ENCODE measurements at regions not wholly inside any gene's neighbourhood (a gene's known extent, or its start where the extent isn't known, plus 50 kb on each side); places are given as distances from the start of the nearest gene placed in this dataset.
A peak's percentile ranks its signal among the peaks of the same experiment; 100 is the strongest.

DNA sequence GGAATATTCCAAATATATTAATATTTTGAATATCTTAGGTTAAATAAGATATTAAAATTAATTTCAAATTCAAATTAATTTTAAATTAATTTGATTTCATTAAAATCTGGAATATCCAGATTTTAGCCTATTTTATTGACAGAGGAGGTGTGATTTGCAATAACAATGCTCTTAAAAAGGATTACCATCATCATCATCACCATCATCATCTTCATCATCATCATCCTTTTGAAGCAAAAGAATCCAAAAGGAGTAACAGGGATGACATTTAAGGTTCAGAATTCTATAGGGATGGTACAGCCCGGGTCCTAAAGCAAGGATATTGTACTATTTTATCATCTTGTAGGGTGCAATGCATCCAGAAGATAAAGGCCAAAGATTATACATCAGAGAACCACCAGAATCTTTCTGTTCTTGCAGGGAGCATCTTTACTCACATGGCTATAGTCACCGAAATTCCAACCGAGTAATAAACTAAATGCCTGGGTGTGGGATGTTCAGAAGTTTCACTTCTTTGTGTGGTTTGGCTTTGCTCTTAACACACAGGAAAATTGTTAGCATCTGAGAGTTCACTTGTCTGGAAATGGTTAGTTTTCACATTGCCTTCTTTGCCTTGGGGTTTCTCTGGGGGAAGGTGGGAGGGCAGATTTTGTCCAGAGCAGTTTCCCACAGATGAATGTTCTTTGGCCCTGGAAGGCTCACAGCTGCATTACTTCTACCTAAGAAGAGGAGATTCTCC, 99.1 kb upstream of the ITGA6 start:
- no peaks in the 10 kb centered on the region for H3K9me3 ChIP-seq
- TF ChIP-seq POLR2A (IDR thresholded peaks at IDR 0.05) (no peak), EP300 (IDR thresholded peaks at IDR 0.05) (no peak), POLR2AphosphoS5 (IDR thresholded peaks at IDR 0.05) (no peak)
- TF ChIP-seq, protein P1, sequence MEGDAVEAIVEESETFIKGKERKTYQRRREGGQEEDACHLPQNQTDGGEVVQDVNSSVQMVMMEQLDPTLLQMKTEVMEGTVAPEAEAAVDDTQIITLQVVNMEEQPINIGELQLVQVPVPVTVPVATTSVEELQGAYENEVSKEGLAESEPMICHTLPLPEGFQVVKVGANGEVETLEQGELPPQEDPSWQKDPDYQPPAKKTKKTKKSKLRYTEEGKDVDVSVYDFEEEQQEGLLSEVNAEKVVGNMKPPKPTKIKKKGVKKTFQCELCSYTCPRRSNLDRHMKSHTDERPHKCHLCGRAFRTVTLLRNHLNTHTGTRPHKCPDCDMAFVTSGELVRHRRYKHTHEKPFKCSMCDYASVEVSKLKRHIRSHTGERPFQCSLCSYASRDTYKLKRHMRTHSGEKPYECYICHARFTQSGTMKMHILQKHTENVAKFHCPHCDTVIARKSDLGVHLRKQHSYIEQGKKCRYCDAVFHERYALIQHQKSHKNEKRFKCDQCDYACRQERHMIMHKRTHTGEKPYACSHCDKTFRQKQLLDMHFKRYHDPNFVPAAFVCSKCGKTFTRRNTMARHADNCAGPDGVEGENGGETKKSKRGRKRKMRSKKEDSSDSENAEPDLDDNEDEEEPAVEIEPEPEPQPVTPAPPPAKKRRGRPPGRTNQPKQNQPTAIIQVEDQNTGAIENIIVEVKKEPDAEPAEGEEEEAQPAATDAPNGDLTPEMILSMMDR (IDR thresholded peaks at IDR 0.05): no peak
- no peak overlapping the region for H3K4me3 ChIP-seq
- 77 to 78% methylated on average over 3 of the region's 3 CpGs for WGBS, 2 donors (ENCODE audit: low coverage in 1 of 2)
- ATAC-seq: no peak
- no peaks in the 10 kb centered on the region for H3K36me3 ChIP-seq
- no peaks in the 10 kb centered on the region for H3K27me3 ChIP-seq
- H3K27ac ChIP-seq: no peak overlapping the region
- H3K4me1 ChIP-seq: no peaks in the 10 kb centered on the region

DNA sequence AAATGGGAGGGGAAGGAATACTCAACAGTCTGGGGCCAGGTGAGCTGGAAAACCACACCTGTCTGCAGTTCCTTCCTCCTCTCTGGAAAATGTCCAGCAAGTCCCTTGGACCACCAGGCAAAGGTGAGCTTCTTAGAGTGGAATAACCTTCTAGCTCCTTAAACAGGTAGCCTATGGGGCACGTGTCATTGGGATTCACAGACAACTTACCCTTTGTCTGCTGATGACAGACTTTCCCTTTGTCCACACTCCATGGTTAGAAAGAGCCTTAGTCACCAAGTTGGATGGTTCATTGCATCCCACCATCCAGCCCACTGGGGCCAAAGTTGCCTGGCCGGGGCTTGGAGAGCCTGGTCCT, 98.0 kb upstream of the ITGA6 start:
- no peaks in the 10 kb centered on the region for H3K4me1 ChIP-seq
- peak overlapping the region in 2 of 4 donors; percentile 26 to 50 for H3K27ac ChIP-seq
- no peaks in the 10 kb centered on the region for H3K36me3 ChIP-seq
- H3K9me3 ChIP-seq: no peaks in the 10 kb centered on the region
- peak; percentile 4 for ATAC-seq
- TF ChIP-seq POLR2A (IDR thresholded peaks at IDR 0.05) (no peak), POLR2AphosphoS5 (IDR thresholded peaks at IDR 0.05) (no peak), EP300 (IDR thresholded peaks at IDR 0.05) (no peak)
- TF ChIP-seq, protein P1 (IDR thresholded peaks at IDR 0.05): no peak
- WGBS, 2 donors (ENCODE audit: low coverage in 1 of 2): 67 to 100% methylated on average over 1 of the region's 2 CpGs
- no peak overlapping the region for H3K4me3 ChIP-seq
- H3K27me3 ChIP-seq: no peaks in the 10 kb centered on the region

DNA sequence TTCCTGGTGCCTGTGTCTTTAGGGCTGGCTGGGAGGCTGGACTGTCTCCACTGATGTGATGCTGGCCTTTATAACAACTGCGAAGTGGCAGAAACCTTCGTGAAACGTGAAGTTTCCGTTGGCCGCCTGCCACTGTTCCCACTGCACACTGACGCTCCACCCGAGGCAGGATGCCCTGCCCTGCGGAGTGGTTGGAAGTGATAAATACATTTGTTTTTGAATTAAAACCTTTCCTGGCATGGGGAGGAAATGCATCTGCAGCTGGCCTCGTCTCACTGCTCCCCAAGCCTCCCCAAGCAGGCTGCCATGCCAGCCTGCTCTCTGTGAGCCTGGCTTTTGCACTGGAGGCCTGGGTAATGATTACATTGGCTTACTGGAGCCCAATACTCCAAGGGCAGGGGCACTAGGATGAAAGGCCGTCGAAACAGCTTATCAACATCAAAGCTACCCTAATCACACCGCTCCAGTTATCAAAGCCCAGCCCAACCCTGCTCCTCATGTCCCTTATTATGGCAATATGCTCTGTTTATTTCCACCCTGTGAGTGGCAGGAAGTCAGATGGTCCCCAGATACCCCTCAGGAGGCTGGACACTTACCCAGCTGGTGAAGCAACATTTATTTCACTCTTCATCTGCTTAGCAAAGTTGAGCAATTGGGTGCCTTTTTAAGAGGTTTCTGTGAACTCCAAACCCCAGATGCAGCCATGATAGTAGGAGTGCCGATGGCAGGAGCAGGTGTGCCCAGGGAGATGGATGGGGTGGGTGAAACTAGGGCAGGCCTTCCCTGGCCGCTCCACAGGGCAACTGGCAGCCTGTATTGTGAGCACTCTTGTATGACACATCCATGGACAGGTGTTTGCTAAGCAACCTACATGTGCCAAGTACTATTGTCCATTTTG, 97.4 kb upstream of the ITGA6 start:
- Histone ChIP-seq H3K27me3 (no peaks in the 10 kb centered on the region), H3K9me3 (no peaks in the 10 kb centered on the region), H3K27ac (peak overlapping the region in 3 of 4 donors; percentile 0 to 50 (median 26)), H3K4me1 (no peaks in the 10 kb centered on the region), H3K4me3 (no peak overlapping the region), H3K36me3 (no peaks in the 10 kb centered on the region)
- ATAC-seq: peak; percentile 74
- TF ChIP-seq POLR2AphosphoS5 (IDR thresholded peaks at IDR 0.05) (peak; percentile 11), POLR2A (IDR thresholded peaks at IDR 0.05) (no peak), EP300 (IDR thresholded peaks at IDR 0.05) (no peak)
- TF ChIP-seq, protein P1 (IDR thresholded peaks at IDR 0.05): no peak
- 22 to 50% methylated on average over 2 to 6 of the region's 14 CpGs for WGBS, 2 donors (ENCODE audit: low coverage in 1 of 2)

DNA sequence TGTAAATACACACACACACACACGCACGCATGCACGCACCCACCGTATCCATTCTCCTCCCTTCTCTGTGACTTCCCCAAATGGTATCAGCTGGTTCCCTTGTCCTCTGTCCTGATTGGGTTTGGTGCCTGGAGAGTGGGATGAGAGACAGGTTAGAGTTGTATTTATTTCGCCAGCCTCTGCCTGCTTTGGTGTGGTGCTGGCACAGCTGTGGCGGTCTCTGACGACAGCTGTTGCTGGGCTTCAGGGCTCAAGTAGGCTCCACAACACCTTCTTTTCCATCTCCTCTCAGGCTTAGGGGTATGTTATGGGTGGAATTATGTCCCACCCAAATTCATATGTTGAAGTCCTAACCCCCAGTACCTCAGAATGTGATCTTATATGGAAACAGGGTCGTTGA, 94.9 kb upstream of the ITGA6 start:
- TF ChIP-seq POLR2A (IDR thresholded peaks at IDR 0.05) (no peak), POLR2AphosphoS5 (IDR thresholded peaks at IDR 0.05) (no peak), EP300 (IDR thresholded peaks at IDR 0.05) (no peak)
- TF ChIP-seq, protein P1 (IDR thresholded peaks at IDR 0.05): no peak
- H3K27ac ChIP-seq: no peak overlapping the region
- no peaks in the 10 kb centered on the region for H3K9me3 ChIP-seq
- H3K4me1 ChIP-seq: no peaks in the 10 kb centered on the region
- no peaks in the 10 kb centered on the region for H3K27me3 ChIP-seq
- no peak for ATAC-seq
- whole genome bisulfite sequencing, 2 donors (ENCODE audit: low coverage in 1 of 2): 94% methylated on average over 7 of the region's 8 CpGs; no CpG with 5 or more reads in 1 of the 2 donors
- H3K4me3 ChIP-seq: no peak overlapping the region
- no peaks in the 10 kb centered on the region for H3K36me3 ChIP-seq
